MCF 10A (cell line): ENCODE measurements at regions not wholly inside any gene's neighbourhood (a gene's known extent, or its start where the extent isn't known, plus 50 kb on each side); places are given as distances from the start of the nearest gene placed in this dataset.

Experiments used
- BruUV-seq: library from RNA; stranded (reverse); fragments of 400-500 nt; replicated peaks from 2 replicates; lab custom pipeline; 2021; lab: Mats Ljungman, UMichigan
- CTCF ChIA-PET: fragments of 300-600 bp; sonication (Branson Sonifier 250); formaldehyde crosslinking; extraction: SDS; loops from one replicate; lab custom pipeline; 2021; ENCODE audit warnings: antibody characterized with exemption, inconsistent platforms; lab: Yijun Ruan, JAX
- POLR2A ChIA-PET: fragments of 300-600, 350-650 bp; sonication (Branson Sonifier 250); formaldehyde crosslinking; extraction: SDS; loops from one replicate; lab custom pipeline; 2020; ENCODE audit warnings: antibody characterized with exemption, inconsistent platforms; lab: Yijun Ruan, JAX
- DNase-seq: peaks from one replicate; pipeline ENCODE4 v3.0.0-alpha.2; 2018; ENCODE audit not compliant: unreplicated experiment
- H3K27ac Mint-ChIP-seq: one replicate; pipeline ENCODE4 v1.8.0; 2022; ENCODE audit warnings: mild to moderate bottlenecking, low read depth, mixed read lengths; ENCODE audit not compliant: unreplicated experiment
- H3K27me3 Mint-ChIP-seq: one replicate; pipeline ENCODE4 v1.8.0; 2022; ENCODE audit warnings: mixed read lengths; ENCODE audit not compliant: insufficient read depth, unreplicated experiment
- H3K36me3 Mint-ChIP-seq: one replicate; pipeline ENCODE4 v1.8.0; 2022; ENCODE audit warnings: mild to moderate bottlenecking, moderate library complexity, mixed read lengths; ENCODE audit not compliant: insufficient read depth, unreplicated experiment
- H3K4me1 Mint-ChIP-seq: one replicate; pipeline ENCODE4 v1.8.0; 2022; ENCODE audit warnings: mixed read lengths; ENCODE audit not compliant: insufficient read depth, unreplicated experiment
- H3K4me3 Mint-ChIP-seq: one replicate; pipeline ENCODE4 v1.8.0; 2022; ENCODE audit warnings: mild to moderate bottlenecking, moderate library complexity, mixed read lengths; ENCODE audit not compliant: unreplicated experiment
- H3K9me3 Mint-ChIP-seq: one replicate; pipeline ENCODE4 v1.8.0; 2022; ENCODE audit warnings: mixed read lengths; ENCODE audit not compliant: unreplicated experiment
- CTCF ChIP-seq: fragments of 200-600 bp; IDR thresholded peaks from one replicate; pipeline ENCODE4 v1.8.0; 2022; ENCODE audit warnings: antibody characterized with exemption, mild to moderate bottlenecking; ENCODE audit not compliant: unreplicated experiment
- intact Hi-C: fragments of 100-400 bp; cut with micrococcal nuclease; formaldehyde crosslinking; loops from 2 replicates; pipeline ENCODE4 v1.14.1; 2022

GRCh38 chr2:83386549-83386948, 1072.5 kb downstream of the SUCLG1 start:
- ChIA-PET CTCF (interaction anchor here (0.6 kb wide), 1 partner anchor 1575 kb away, joined by 3 read pairs; no protein-coding TSS in a partner anchor), POLR2A (no interaction called here)
- H3K9me3 Mint-ChIP-seq = no peaks in the 10 kb centered on the region
- no peaks in the 10 kb centered on the region for H3K27me3 Mint-ChIP-seq
- H3K27ac Mint-ChIP-seq = no peak overlapping the region
- intact Hi-C loops = no loop called here
- no peaks in the 10 kb centered on the region for H3K36me3 Mint-ChIP-seq
- no peak for DNase-seq
- no peak overlapping the region for H3K4me3 Mint-ChIP-seq
- BruUV-seq = no TSS peak
- no peak for TF ChIP-seq CTCF
- H3K4me1 Mint-ChIP-seq = no peaks in the 10 kb centered on the region

GRCh38 chr2:83378921-83379320, 1080.2 kb downstream of the SUCLG1 start:
- no peak for TF ChIP-seq CTCF
- H3K4me1 Mint-ChIP-seq = no peaks in the 10 kb centered on the region

GRCh38 chr2:83376731-83377130, 1082.3 kb downstream of the SUCLG1 start:
- no peak for DNase-seq
- H3K4me3 Mint-ChIP-seq = no peak overlapping the region
- ChIA-PET POLR2A (no interaction called here), CTCF (no interaction called here)
- no peaks in the 10 kb centered on the region for H3K9me3 Mint-ChIP-seq
- H3K36me3 Mint-ChIP-seq = no peaks in the 10 kb centered on the region
- H3K27me3 Mint-ChIP-seq = no peaks in the 10 kb centered on the region
- intact Hi-C loops = no loop called here
- BruUV-seq = no TSS peak
- H3K27ac Mint-ChIP-seq = no peak overlapping the region
- no peak for TF ChIP-seq CTCF
- no peaks in the 10 kb centered on the region for H3K4me1 Mint-ChIP-seq

More at GRCh38 chr2:83378921-83379320, 1080.2 kb downstream of the SUCLG1 start:
- DNase-seq = no peak
- intact Hi-C loops = no loop called here
- Mint-ChIP-seq H3K27ac (no peak overlapping the region), H3K9me3 (no peaks in the 10 kb centered on the region), H3K36me3 (no peaks in the 10 kb centered on the region), H3K27me3 (no peaks in the 10 kb centered on the region), H3K4me3 (no peak overlapping the region)
- CTCF ChIA-PET = no interaction called here
- POLR2A ChIA-PET = no interaction called here
- no TSS peak for BruUV-seq

- BruUV-seq = no TSS peak
- Mint-ChIP-seq H3K4me3 (no peak overlapping the region), H3K4me1 (no peaks in the 10 kb centered on the region), H3K27me3 (no peaks in the 10 kb centered on the region), H3K9me3 (no peaks in the 10 kb centered on the region), H3K27ac (no peak overlapping the region), H3K36me3 (no peaks in the 10 kb centered on the region)
- intact Hi-C loops = no loop called here
- POLR2A ChIA-PET = no interaction called here
- CTCF ChIA-PET = no interaction called here
- no peak for TF ChIP-seq CTCF
- no peak for DNase-seq
Observed at GRCh38 chr2:83370419-83370762, 1088.7 kb downstream of the SUCLG1 start.
